WTC11 (cell line): ENCODE measurements at regions not wholly inside any gene's neighbourhood (a gene's known extent, or its start where the extent isn't known, plus 50 kb on each side); places are given as distances from the start of the nearest gene placed in this dataset.

Experiments used
- ATAC-seq: fragments of 200-7000 bp; cut with Tn5 transposase; 2 replicates; pipeline ENCODE4 v1.10.0; 2021; ENCODE audit warnings: mild to moderate bottlenecking, moderate library complexity
- CTCF ChIA-PET: fragments of 300-600 bp; sonication (Branson Sonifier 250); formaldehyde crosslinking; loops from one replicate; lab custom pipeline; 2021; ENCODE audit warnings: antibody characterized with exemption; lab: Charles Lee
- POLR2A ChIA-PET: fragments of 350-600 bp; sonication (Branson Sonifier 250); formaldehyde crosslinking; loops from one replicate; lab custom pipeline; 2021; ENCODE audit warnings: antibody characterized with exemption; lab: Charles Lee
- DNase-seq: peaks from one replicate; pipeline ENCODE4 v3.0.0; 2021; ENCODE audit warnings: low spot score
- H3K27ac Mint-ChIP-seq: 2 replicates; pipeline ENCODE4 v1.8.0; 2021; ENCODE audit warnings: mixed read lengths
- H3K27me3 Mint-ChIP-seq: 2 replicates; pipeline ENCODE4 v1.8.0; 2021; ENCODE audit warnings: low read depth, mild to moderate bottlenecking, moderate library complexity, mixed read lengths
- H3K36me3 Mint-ChIP-seq: 2 replicates; pipeline ENCODE4 v1.8.0; 2021; ENCODE audit warnings: mixed read lengths
- H3K4me1 Mint-ChIP-seq: 2 replicates; pipeline ENCODE4 v1.8.0; 2022; ENCODE audit warnings: mixed read lengths
- H3K4me3 Mint-ChIP-seq: 2 replicates; pipeline ENCODE4 v1.8.0; 2021; ENCODE audit warnings: mild to moderate bottlenecking, moderate library complexity, mixed read lengths
- H3K9me3 Mint-ChIP-seq: 2 replicates; pipeline ENCODE4 v1.8.0; 2021; ENCODE audit warnings: mixed read lengths
- ARID4B ChIP-seq: sonication (generic); formaldehyde crosslinking; IDR thresholded peaks from 2 replicates; pipeline ENCODE4 v1.8.0; 2023; ENCODE audit warnings: missing genetic modification reagents, mild to moderate bottlenecking, borderline replicate concordance
- ATF1 ChIP-seq: sonication (generic); formaldehyde crosslinking; IDR thresholded peaks from 2 replicates; pipeline ENCODE4 v1.8.1; 2023; ENCODE audit warnings: mild to moderate bottlenecking, moderate library complexity, missing genetic modification reagents
- ATF6 ChIP-seq: sonication (generic); formaldehyde crosslinking; IDR thresholded peaks from 2 replicates; pipeline ENCODE4 v1.8.1; 2023; ENCODE audit warnings: mild to moderate bottlenecking, missing genetic modification reagents
- CBFB ChIP-seq: sonication (generic); formaldehyde crosslinking; IDR thresholded peaks from 2 replicates; pipeline ENCODE4 v1.8.1; 2022; ENCODE audit warnings: mild to moderate bottlenecking, low read depth, missing genetic modification reagents
- ERG ChIP-seq: fragments of 250-450 bp; sonication (Bioruptor Pico); IDR thresholded peaks from 2 replicates; pipeline ENCODE4 v1.8.0; 2021; ENCODE audit warnings: mild to moderate bottlenecking
- ESRRA ChIP-seq: sonication (generic); formaldehyde crosslinking; IDR thresholded peaks from 2 replicates; pipeline ENCODE4 v1.8.1; 2022; ENCODE audit warnings: mild to moderate bottlenecking, missing genetic modification reagents, borderline replicate concordance
- ETV6 ChIP-seq: sonication (generic); formaldehyde crosslinking; IDR thresholded peaks from 2 replicates; pipeline ENCODE4 v1.8.1; 2022; ENCODE audit warnings: mild to moderate bottlenecking, missing genetic modification reagents
- FOXJ3 ChIP-seq: sonication (generic); formaldehyde crosslinking; IDR thresholded peaks from 2 replicates; pipeline ENCODE4 v1.9.0; 2021; ENCODE audit warnings: missing genetic modification reagents, mild to moderate bottlenecking, borderline replicate concordance
- GABPB1 ChIP-seq: sonication (generic); formaldehyde crosslinking; IDR thresholded peaks from 2 replicates; pipeline ENCODE4 v1.8.1; 2023; ENCODE audit warnings: mild to moderate bottlenecking, missing genetic modification reagents
- KAT7 ChIP-seq: sonication (generic); formaldehyde crosslinking; IDR thresholded peaks from 2 replicates; pipeline ENCODE4 v1.8.1; 2023; ENCODE audit warnings: missing genetic modification reagents, mild to moderate bottlenecking, borderline replicate concordance
- MAX ChIP-seq: sonication (generic); formaldehyde crosslinking; IDR thresholded peaks from 2 replicates; pipeline ENCODE4 v1.8.0; 2022; ENCODE audit warnings: mild to moderate bottlenecking, missing genetic modification reagents
- MLX ChIP-seq: sonication (generic); formaldehyde crosslinking; IDR thresholded peaks from 2 replicates; pipeline ENCODE4 v1.8.1; 2023; ENCODE audit warnings: mild to moderate bottlenecking, missing genetic modification reagents, moderate library complexity
- NFE2L1 ChIP-seq: sonication (generic); formaldehyde crosslinking; IDR thresholded peaks from 2 replicates; pipeline ENCODE4 v1.8.1; 2023; ENCODE audit warnings: missing genetic modification reagents
- NFYB ChIP-seq: sonication (generic); formaldehyde crosslinking; conservative IDR thresholded peaks from 2 replicates; pipeline ENCODE4 v1.8.0; 2022; ENCODE audit warnings: low read depth, missing genetic modification reagents
- PRRX2 ChIP-seq: fragments of 250-450 bp; sonication (Bioruptor Pico); IDR thresholded peaks from 2 replicates; pipeline ENCODE4 v1.8.0; 2021; ENCODE audit warnings: mild to moderate bottlenecking
- RELA ChIP-seq: sonication (generic); formaldehyde crosslinking; IDR thresholded peaks from 2 replicates; pipeline ENCODE4 v1.8.1; 2022; ENCODE audit warnings: missing genetic modification reagents, mild to moderate bottlenecking, borderline replicate concordance
- SMAD3 ChIP-seq: sonication (generic); formaldehyde crosslinking; IDR thresholded peaks from 2 replicates; pipeline ENCODE4 v1.8.0; 2022; ENCODE audit warnings: missing genetic modification reagents, mild to moderate bottlenecking, borderline replicate concordance
- ZNF121 ChIP-seq: sonication (generic); formaldehyde crosslinking; IDR thresholded peaks from 2 replicates; pipeline ENCODE4 v1.8.0; 2023; ENCODE audit warnings: missing genetic modification reagents
- ZNF423 ChIP-seq: fragments of 250-450 bp; sonication (Bioruptor Pico); IDR thresholded peaks from 2 replicates; pipeline ENCODE4 v2.1.2; 2022; ENCODE audit warnings: mild to moderate bottlenecking, moderate library complexity
- ZNF532 ChIP-seq: fragments of 250-450 bp; sonication (Bioruptor Pico); IDR thresholded peaks from 2 replicates; pipeline ENCODE4 v1.9.0; 2021; ENCODE audit warnings: mild to moderate bottlenecking, borderline replicate concordance

- TF ChIP-seq ARID4B (CRISPR knock-in tag) = no peak
- TF ChIP-seq ZNF423 (CRISPR knock-in tag) = no peak
- TF ChIP-seq FOXJ3 (CRISPR knock-in tag) = no peak
Observed at GRCh38 chr12:107551434-107551833, 134.2 kb upstream of the PWP1 start (continued).

GRCh38 chr12:107552263-107552662 is 133.3 kb upstream of the PWP1 start:
- Mint-ChIP-seq H3K4me1 (no peaks in the 10 kb centered on the region), H3K27ac (no peak overlapping the region)
- POLR2A ChIA-PET = no interaction called here

More at GRCh38 chr12:107552263-107552662, 133.3 kb upstream of the PWP1 start:
- Mint-ChIP-seq H3K4me3 (no peak overlapping the region), H3K9me3 (peaks cover 3% of the 10 kb centered on the region), H3K27me3 (no peaks in the 10 kb centered on the region), H3K36me3 (no peaks in the 10 kb centered on the region)
- TF ChIP-seq CBFB (no peak), ATF1 (CRISPR knock-in tag) (no peak), GABPB1 (CRISPR knock-in tag) (no peak), MAX (CRISPR knock-in tag) (no peak), MLX (CRISPR knock-in tag) (no peak), PRRX2 (CRISPR knock-in tag) (no peak), KAT7 (CRISPR knock-in tag) (no peak), NFYB (CRISPR knock-in tag) (no peak), ZNF121 (CRISPR knock-in tag) (no peak), SMAD3 (CRISPR knock-in tag) (no peak), ETV6 (CRISPR knock-in tag) (no peak), ESRRA (CRISPR knock-in tag) (no peak), NFE2L1 (CRISPR knock-in tag) (no peak), ZNF532 (CRISPR knock-in tag) (no peak), ATF6 (CRISPR knock-in tag) (no peak), ZNF423 (CRISPR knock-in tag) (no peak), ERG (CRISPR knock-in tag) (no peak), RELA (CRISPR knock-in tag) (no peak)
- ATAC-seq (no peak), DNase-seq (no peak)
- CTCF ChIA-PET = no interaction called here
